GM19324 (cell line): ENCODE measurements at regions not wholly inside any gene's neighbourhood (a gene's known extent, or its start where the extent isn't known, plus 50 kb on each side); places are given as distances from the start of the nearest gene placed in this dataset.

ENCODE experiments used
- ATAC-seq: cut with Tn5 transposase; IDR thresholded peaks from one replicate; pipeline ENCODE4 v1.9.1; 2021; ENCODE audit warnings: mild to moderate bottlenecking, moderate library complexity; ENCODE audit not compliant: unreplicated experiment, low FRiP score

GRCh38 chr2:163205589-163206254 lies 367.2 kb upstream of the KCNH7 start:
- ATAC-seq = no peak

- no peak for ATAC-seq
Measured at GRCh38 chr2:163200741-163201140, 362.2 kb upstream of the KCNH7 start.

- no peak for ATAC-seq
Measured at GRCh38 chr2:163198972-163199371, 360.4 kb upstream of the KCNH7 start.

- ATAC-seq = no peak
Measured at GRCh38 chr2:163198007-163198406, 359.4 kb upstream of the KCNH7 start.

- no peak for ATAC-seq
Measured at GRCh38 chr2:163191372-163191771, 352.8 kb upstream of the KCNH7 start.

GRCh38 chr2:163187995-163188655 lies 349.6 kb upstream of the KCNH7 start:
- no peak for ATAC-seq

- ATAC-seq = no peak
Measured at GRCh38 chr2:163187119-163187518, 348.6 kb upstream of the KCNH7 start.

- no peak for ATAC-seq
Measured at GRCh38 chr2:163185160-163185559, 346.6 kb upstream of the KCNH7 start.

- ATAC-seq = no peak
Measured at GRCh38 chr2:163182764-163183354, 344.3 kb upstream of the KCNH7 start.

GRCh38 chr2:163177592-163177991 lies 339.0 kb upstream of the KCNH7 start:
- no peak for ATAC-seq

GRCh38 chr2:163175294-163175693 lies 336.7 kb upstream of the KCNH7 start:
- no peak for ATAC-seq

- ATAC-seq = no peak
Measured at GRCh38 chr2:163173591-163173990, 335.0 kb upstream of the KCNH7 start.

GRCh38 chr2:163171786-163172530 lies 333.4 kb upstream of the KCNH7 start:
- no peak for ATAC-seq

- ATAC-seq = no peak
Measured at GRCh38 chr2:163157891-163158496, 319.4 kb upstream of the KCNH7 start.

GRCh38 chr2:163157411-163157810 lies 318.8 kb upstream of the KCNH7 start:
- ATAC-seq = no peak

- ATAC-seq = no peak
Measured at GRCh38 chr2:163155925-163156324, 317.4 kb upstream of the KCNH7 start.

GRCh38 chr2:163155279-163155883 lies 316.8 kb upstream of the KCNH7 start:
- no peak for ATAC-seq

- no peak for ATAC-seq
Measured at GRCh38 chr2:163142618-163143017, 304.1 kb upstream of the KCNH7 start.

GRCh38 chr2:163138947-163139346 lies 300.4 kb upstream of the KCNH7 start:
- ATAC-seq = no peak

- ATAC-seq = no peak
Measured at GRCh38 chr2:163135256-163135655, 296.7 kb upstream of the KCNH7 start.
